Kidney epithelial cell (primary cell): ENCODE measurements at regions not wholly inside any gene's neighbourhood (a gene's known extent, or its start where the extent isn't known, plus 50 kb on each side); places are given as distances from the start of the nearest gene placed in this dataset.

Experiments used
- DNase-seq: peaks from one replicate; pipeline ENCODE4 v3.0.0-alpha.2; 2010; ENCODE audit warnings: low read depth
- H3K27me3 ChIP-seq: 2 replicates; pipeline ENCODE4 v1.6.0; 2011; ENCODE audit warnings: low read length; ENCODE audit not compliant: control insufficient read depth, insufficient read depth
- H3K36me3 ChIP-seq: 2 replicates; pipeline ENCODE4 v1.5.1; 2011; ENCODE audit warnings: low read length; ENCODE audit not compliant: control insufficient read depth, insufficient read depth
- H3K4me3 ChIP-seq: 2 replicates; pipeline ENCODE4 v1.5.1; 2011; ENCODE audit warnings: low read depth, mild to moderate bottlenecking, control low read depth, low read length
- TF ChIP-seq, protein P1 (sequence below): IDR thresholded peaks from 2 replicates; pipeline ENCODE4 v1.5.1; 2011; ENCODE audit warnings: mild to moderate bottlenecking, moderate library complexity, low read length, control low read depth, inconsistent platforms; ENCODE audit not compliant: insufficient read depth, poor library complexity, severe bottlenecking

GRCh38 chr13:110993788-110994187 is 78.9 kb upstream of the ANKRD10 start:
- TF ChIP-seq, protein P1, sequence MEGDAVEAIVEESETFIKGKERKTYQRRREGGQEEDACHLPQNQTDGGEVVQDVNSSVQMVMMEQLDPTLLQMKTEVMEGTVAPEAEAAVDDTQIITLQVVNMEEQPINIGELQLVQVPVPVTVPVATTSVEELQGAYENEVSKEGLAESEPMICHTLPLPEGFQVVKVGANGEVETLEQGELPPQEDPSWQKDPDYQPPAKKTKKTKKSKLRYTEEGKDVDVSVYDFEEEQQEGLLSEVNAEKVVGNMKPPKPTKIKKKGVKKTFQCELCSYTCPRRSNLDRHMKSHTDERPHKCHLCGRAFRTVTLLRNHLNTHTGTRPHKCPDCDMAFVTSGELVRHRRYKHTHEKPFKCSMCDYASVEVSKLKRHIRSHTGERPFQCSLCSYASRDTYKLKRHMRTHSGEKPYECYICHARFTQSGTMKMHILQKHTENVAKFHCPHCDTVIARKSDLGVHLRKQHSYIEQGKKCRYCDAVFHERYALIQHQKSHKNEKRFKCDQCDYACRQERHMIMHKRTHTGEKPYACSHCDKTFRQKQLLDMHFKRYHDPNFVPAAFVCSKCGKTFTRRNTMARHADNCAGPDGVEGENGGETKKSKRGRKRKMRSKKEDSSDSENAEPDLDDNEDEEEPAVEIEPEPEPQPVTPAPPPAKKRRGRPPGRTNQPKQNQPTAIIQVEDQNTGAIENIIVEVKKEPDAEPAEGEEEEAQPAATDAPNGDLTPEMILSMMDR: no peak
- no peak for DNase-seq
- no peaks in the 10 kb centered on the region for H3K36me3 ChIP-seq
- no peak overlapping the region for H3K4me3 ChIP-seq
- no peaks in the 10 kb centered on the region for H3K27me3 ChIP-seq

DNA sequence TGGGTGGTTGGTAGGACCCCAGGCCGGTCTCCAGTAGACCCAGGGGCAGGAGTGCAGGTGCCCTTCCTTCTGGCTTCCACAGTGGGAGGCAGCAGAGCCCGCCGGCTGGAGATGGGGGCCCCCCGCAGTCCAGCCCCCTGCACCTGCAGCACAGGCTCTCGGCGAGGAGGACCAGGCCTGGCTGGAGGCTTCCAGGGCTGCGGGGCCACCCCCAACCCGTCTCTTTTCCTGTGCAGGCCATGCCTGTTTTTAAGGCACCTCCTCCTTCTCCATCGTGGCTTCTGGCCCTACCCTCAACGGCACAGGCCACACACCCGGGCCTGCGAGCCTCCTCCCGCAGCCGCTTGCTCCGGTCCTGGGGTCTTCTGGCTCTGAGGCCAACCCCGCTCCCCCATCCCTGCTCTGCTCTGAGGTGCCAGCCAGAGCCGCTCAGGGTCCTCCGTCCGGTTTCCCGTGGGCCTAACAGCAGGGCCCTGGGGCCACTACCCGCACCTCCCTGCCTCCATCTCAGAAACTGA is 77.2 kb upstream of the ANKRD10 start:
- H3K27me3 ChIP-seq: no peaks in the 10 kb centered on the region
- no peak for DNase-seq

DNA sequence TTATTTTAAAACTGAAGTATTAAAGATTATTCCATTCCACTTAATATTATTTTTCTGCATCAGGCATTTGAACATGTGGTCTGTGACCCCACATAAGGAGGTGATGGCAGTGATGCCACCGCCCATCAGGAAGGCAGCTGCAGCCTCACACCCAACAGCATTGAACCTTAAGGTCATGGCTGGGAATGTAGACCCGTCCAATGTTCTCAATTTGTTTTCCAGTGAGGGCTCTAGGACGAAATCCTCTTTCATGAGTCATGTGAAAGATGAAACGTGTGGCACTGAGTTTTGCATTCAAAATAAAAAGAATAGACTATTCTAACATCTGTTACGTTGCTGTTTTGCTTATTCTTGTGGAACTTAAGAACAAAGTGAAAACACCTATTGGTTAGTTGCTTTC is 74.5 kb upstream of the ANKRD10 start:
- no peak for DNase-seq
- Histone ChIP-seq H3K27me3 (no peaks in the 10 kb centered on the region), H3K36me3 (no peaks in the 10 kb centered on the region), H3K4me3 (no peak overlapping the region)
- TF ChIP-seq, protein P1: no peak

More for the DNA sequence above, 77.2 kb upstream of the ANKRD10 start:
- H3K4me3 ChIP-seq: no peak overlapping the region
- no peaks in the 10 kb centered on the region for H3K36me3 ChIP-seq
- TF ChIP-seq, protein P1: no peak

GRCh38 chr13:110985541-110985940 is 70.7 kb upstream of the ANKRD10 start:
- H3K4me3 ChIP-seq: no peak overlapping the region
- no peaks in the 10 kb centered on the region for H3K36me3 ChIP-seq
- no peaks in the 10 kb centered on the region for H3K27me3 ChIP-seq
- no peak for DNase-seq
- TF ChIP-seq, protein P1: no peak

- Histone ChIP-seq H3K36me3 (no peaks in the 10 kb centered on the region), H3K4me3 (no peak overlapping the region), H3K27me3 (no peaks in the 10 kb centered on the region)
- no peak for DNase-seq
- TF ChIP-seq, protein P1: no peak
These were observed 69.9 kb upstream of the ANKRD10 start for GRCh38 chr13:110984798-110985197.

DNA sequence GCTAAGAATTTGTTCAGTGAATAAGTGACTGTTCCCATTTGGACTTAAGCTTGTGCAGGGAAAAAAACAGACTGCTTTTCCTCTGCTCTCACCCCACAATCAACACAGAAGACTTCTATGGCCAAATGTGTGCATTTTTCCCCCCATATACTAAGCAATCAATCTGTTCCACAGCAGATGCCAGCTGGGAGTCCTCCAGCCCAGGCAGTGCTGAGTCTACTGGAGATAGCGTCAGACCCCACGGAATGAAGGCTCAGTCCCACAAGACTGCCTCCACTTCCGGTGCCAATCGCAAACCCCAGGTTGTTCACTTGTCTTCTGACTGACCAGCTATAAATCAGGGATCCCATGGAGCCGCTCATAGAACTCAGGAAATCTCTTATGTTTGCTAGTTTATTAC is 69.5 kb upstream of the ANKRD10 start:
- Histone ChIP-seq H3K27me3 (no peaks in the 10 kb centered on the region), H3K4me3 (no peak overlapping the region), H3K36me3 (no peaks in the 10 kb centered on the region)
- DNase-seq: no peak
- TF ChIP-seq, protein P1: no peak
